Amygdala (tissue), 56 donors: ENCODE measurements at regions not wholly inside any gene's neighbourhood (a gene's known extent, or its start where the extent isn't known, plus 50 kb on each side); places are given as distances from the start of the nearest gene placed in this dataset.
"Not testable (repeated sequence)": the region's sequence is repeated elsewhere in the genome, so short reads cannot be mapped to it uniquely, and the experiment has no call there.

Source experiments
- DNase-seq, 56 donors: peaks; one replicate each; lab custom pipeline; 2025; lab: John Stamatoyannopoulos, UW

DNA sequence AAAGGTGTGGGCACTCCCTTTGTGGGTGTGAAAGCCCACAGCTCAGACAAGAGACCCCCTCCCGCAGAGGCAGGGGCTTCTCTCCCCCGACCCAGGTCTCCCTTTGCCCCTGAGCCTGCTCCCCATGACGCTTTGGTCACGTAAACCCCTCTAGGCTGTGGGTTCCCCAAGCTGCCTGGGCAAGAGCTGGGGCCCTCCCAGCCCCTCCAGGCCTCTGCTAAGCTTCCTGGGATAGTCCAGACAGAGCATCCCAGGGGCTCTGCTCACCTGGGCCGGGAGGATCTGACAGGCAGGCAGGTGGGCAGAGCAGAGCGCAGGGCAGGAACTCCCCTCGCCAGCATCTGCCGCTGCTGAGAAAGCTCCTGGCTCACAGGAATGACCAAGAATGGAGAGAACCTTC, 177.3 kb downstream of the BANP start:
- DNase-seq: no peak

DNA sequence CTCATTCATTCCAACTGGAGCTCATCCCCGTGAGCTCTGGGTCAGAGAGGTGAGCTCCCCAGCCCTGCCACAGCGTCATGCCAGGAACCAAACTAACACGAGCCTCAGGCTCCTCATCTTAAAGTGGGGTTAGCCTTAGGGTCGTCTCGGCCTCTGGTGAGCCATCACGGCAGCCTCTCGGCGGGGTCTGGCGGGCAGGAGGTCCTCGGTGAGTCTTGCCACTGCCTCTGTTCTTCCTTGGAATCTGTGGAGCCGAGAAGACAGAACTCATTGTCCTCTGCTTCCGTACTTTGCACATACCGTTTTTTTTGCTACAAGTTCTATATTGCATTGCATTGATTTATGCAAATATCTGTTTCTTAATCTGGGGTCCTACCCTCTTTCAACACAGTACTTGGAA, 177.9 kb downstream of the BANP start:
- DNase-seq: not testable (repeated sequence)

GRCh38 chr16:88130016-88130415, 178.8 kb downstream of the BANP start:
- DNase-seq: no peak

DNA sequence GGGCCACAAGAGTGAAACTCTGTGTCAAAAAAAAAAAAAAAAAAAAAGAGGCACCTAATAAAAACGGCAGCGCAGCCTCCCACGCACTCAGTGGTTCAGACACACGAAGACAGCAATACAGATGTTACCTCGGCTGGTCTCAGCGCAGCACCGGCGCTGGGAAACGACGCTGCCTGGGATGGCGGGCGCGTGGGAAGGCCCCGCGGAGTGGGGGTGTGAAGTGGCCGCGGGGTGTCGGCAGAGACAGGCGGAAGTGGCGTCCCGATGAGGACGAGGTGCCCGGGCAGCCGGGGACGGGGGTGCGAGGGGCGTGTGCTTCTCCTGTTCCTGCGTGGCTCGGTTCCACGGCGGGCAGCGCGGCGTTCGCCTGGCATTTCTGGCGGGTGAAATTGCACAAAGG, 179.4 kb downstream of the BANP start:
- no peak for DNase-seq

DNA sequence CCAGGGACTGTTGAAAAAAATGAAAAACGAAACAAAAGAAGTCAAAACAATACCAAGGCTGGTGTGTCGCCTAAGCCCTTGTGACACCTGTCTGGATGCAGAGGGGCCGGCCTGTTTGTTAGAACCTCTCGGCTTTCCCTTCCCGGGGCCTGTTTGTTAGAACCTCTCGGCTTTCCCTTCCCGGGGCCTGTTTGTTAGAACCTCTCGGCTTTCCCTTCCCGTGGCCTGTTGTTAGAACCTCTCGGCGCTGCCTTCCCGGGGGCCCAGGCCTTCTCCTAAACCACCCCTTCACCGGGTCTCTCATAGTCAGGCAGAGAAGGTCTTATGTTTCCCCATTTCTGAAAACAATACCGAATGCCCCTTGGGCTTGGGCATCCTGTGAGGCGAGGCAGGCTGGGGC, 180.0 kb downstream of the BANP start:
- no peak for DNase-seq

- DNase-seq: no peak
Observed at GRCh38 chr16:88131966-88132365, 180.7 kb downstream of the BANP start.

- no peak for DNase-seq
Observed at GRCh38 chr16:88132836-88133506, 181.7 kb downstream of the BANP start.

DNA sequence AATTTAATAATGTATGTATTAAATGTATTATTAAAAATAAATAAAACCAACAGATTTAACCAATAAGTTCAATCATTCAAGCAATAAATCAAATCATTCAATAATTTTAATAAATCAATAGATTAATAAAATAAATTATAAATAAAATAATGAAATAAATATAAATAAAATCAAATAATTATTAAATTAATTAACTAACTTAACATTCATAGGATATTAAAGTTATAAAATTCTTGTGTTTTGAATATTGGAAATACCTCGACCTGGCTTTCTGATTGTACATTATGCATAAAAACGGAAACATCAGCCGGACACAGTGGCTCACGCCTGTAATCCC, 182.2 kb downstream of the BANP start:
- no peak for DNase-seq

- DNase-seq: peak in 2 of 56 donors; percentile 19 to 20
Observed at GRCh38 chr16:88134172-88134898, 183.1 kb downstream of the BANP start.

GRCh38 chr16:88134899-88135682, 183.9 kb downstream of the BANP start:
- not testable (repeated sequence) for DNase-seq

DNA sequence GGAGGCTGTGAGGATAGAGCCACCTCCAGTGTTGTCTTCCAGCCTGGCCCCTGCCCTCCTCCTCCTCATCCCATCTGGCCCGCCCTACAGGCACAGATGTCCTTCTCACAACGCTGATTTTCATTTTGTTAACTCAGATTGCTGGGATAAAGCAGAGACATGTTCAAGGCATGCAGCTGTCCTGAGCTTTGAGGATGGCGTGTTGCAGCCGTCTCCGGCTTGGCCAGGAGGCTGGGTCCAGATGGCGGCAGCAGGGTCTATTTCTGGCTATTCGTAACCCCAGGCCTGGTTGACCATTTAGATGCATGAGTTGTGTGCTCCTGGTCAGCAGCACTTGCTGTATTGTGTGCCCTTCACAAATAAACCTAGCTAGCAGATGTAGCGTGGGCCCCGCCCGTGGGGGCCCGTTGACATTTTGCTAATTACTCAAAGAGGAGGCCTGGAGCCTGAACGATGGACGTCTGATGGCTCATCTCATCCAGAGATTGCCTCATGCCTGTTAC, 185.0 kb downstream of the BANP start:
- peak in 6 of 56 donors; percentile 13 to 64 (median 52) for DNase-seq

GRCh38 chr16:88136939-88137338, 185.7 kb downstream of the BANP start:
- not testable (repeated sequence) for DNase-seq

DNA sequence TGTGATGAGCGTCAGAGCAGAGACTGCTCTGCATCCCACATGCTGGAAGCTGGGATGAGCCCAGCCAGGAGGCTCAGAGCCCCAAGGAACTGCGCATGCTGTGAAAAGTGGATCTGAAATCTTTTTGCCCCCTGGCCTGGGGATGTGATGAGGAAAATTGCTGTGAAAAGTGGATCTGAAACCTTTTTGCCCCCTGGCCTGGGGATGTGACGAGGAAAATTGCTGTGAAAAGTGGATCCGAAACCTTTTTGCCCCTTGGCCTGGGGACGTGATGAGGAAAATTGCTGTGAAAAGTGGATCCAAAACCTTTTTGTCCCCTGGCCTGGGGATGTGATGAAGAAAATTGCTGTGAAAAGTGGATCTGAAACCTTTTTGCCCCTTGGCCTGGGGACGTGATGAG, 187.9 kb downstream of the BANP start:
- not testable (repeated sequence) for DNase-seq

GRCh38 chr16:88140195-88140594, 189.0 kb downstream of the BANP start:
- not testable (repeated sequence) for DNase-seq

GRCh38 chr16:88141580-88141979, 190.3 kb downstream of the BANP start:
- no peak for DNase-seq

GRCh38 chr16:88142056-88142935, 191.1 kb downstream of the BANP start:
- not testable (repeated sequence) for DNase-seq

DNA sequence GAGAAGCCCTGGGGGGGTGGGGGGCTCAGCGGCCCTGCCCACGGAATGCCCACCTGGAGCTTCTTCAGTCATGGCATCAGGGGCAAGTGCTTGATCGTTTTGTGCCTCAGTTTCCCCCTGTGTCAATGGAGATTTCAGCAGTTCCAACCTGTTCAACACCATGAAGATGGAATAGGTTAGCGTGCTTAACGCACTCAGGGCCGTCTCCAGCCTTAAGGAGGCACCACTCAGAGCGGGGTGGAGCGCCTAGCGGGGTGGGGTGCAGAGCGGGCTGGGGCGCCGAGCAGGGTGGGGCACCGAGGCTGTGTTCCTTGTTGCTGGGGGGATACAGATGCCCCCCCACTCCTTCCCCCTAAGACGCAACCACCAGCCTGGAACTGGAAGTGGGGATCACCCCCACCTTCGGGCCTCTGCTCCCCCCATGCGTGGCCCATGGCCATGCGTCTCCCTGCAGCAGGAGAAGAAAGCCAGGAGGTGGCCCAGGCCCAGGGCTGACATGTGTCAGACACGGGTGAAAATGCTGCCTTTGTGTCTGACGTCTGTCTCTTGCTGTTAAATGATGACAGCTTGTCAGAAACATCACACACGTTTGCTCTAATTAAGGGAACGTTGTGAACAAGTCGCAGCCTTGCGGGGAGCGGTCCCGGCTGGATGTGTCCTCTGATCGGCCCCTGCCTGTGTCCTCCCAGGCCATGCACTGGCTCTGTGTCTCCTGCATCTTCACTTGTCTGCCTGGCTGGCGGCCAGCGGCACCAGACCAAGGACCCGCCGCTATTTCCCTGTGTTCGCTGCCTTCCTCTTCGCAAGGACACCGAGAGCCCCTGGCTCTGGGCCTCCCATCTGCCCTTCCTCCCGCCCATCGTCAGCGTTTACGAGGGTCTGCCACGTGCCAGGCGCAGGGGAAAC, 192.1 kb downstream of the BANP start:
- not testable (repeated sequence) for DNase-seq

GRCh38 chr16:88144028-88144511, 192.8 kb downstream of the BANP start:
- no peak for DNase-seq

DNA sequence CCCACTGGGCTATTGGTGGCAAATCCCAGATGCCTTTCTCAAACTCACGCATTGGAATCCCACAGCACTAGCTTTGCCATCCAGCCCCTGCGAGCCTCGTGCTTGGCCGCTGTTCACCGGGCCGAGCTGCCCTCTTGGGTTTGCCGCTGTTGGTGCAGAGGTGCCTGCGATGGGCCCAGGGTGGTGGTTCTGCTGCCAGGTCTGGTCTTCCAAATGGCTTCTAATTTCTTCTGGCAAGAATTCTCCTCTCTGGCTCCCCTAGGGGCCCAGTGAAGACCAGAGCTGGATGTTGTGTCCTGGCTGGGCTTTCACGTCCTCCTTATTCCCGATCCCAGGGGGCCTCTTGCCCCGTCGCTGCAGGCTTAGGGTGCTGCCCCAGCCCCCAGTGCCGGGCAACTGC, 194.1 kb downstream of the BANP start:
- DNase-seq: not testable (repeated sequence)
